PFSK-1 (cell line): ENCODE measurements at regions not wholly inside any gene's neighbourhood (a gene's known extent, or its start where the extent isn't known, plus 50 kb on each side); places are given as distances from the start of the nearest gene placed in this dataset.

Source experiments
- FOXP2 ChIP-seq: optimal IDR thresholded peaks from 2 replicates; pipeline ENCODE3; 2011; ENCODE audit warnings: borderline replicate concordance, control low read depth, inconsistent platforms; ENCODE audit not compliant: insufficient read depth; ENCODE audit errors: extremely low read length, extremely low read depth
- POLR2AphosphoS5 ChIP-seq: IDR thresholded peaks from 2 replicates; pipeline ENCODE4 v1.6.1; 2012; ENCODE audit warnings: low read depth, mild to moderate bottlenecking, control low read depth, low read length, moderate library complexity
- REST ChIP-seq, 2 experiments: IDR thresholded peaks; 2 replicates each; pipeline versions ENCODE4 v1.6.1 to v1.8.0; 2011 to 2012; ENCODE audit warnings: low read depth in 2 of 2, low read length in 2 of 2, control low read depth in 1 of 2, inconsistent platforms in 1 of 2, mild to moderate bottlenecking in 1 of 2, moderate library complexity in 1 of 2; ENCODE audit not compliant: insufficient read depth in 1 of 2
- SIN3A ChIP-seq: IDR thresholded peaks from 2 replicates; pipeline ENCODE4 v1.6.1; 2012; ENCODE audit warnings: mild to moderate bottlenecking, low read length, moderate library complexity, borderline replicate concordance; ENCODE audit not compliant: insufficient read depth
- TAF1 ChIP-seq: IDR thresholded peaks from 2 replicates; pipeline ENCODE4 v1.6.1; 2012; ENCODE audit warnings: low read length, control low read depth, borderline replicate concordance; ENCODE audit not compliant: insufficient read depth

GRCh38 chr5:74107899-74108298 is 481.9 kb downstream of the ARHGEF28 start:
- TF ChIP-seq POLR2AphosphoS5 (no peak), TAF1 (no peak), REST (IDR thresholded peaks at IDR 0.05; ENCODE audit: insufficient read depth in 1 of 2, low read depth in 2 of 2, low read length in 2 of 2) (no peak), SIN3A (no peak), FOXP2 (no peak)
